Body of pancreas (tissue), 4 donors: ENCODE measurements at regions not wholly inside any gene's neighbourhood (a gene's known extent, or its start where the extent isn't known, plus 50 kb on each side); places are given as distances from the start of the nearest gene placed in this dataset.
"Not testable (repeated sequence)": the region's sequence is repeated elsewhere in the genome, so short reads cannot be mapped to it uniquely, and the experiment has no call there.

Source experiments
- ATAC-seq: fragments of 150-250 bp; one replicate; pipeline ENCODE4 v1.9.1; 2016
- DNase-seq, 4 donors: peaks; one replicate each; pipeline ENCODE4 v3.0.0-alpha.2; 2019
- H3K27ac ChIP-seq, 4 donors: fragments of 200-600 bp; sonication (generic); 1 replicate in 3 of 4; 2 replicates in 1 of 4; pipeline versions ENCODE4 v1.5.1 to v1.6.1; 2016 to 2019; ENCODE audit warnings: mild to moderate bottlenecking in 1 of 4, mixed read lengths in 1 of 4, moderate library complexity in 1 of 4
- H3K27me3 ChIP-seq, 2 donors: fragments of 200-600 bp; sonication (generic); one replicate each; pipeline ENCODE4 v1.6.0; 2016; ENCODE audit warnings: mild to moderate bottlenecking in 1 of 2
- H3K36me3 ChIP-seq, 2 donors: fragments of 200-600 bp; sonication (generic); replicated peaks in 1 of 2; 2 replicates each; pipeline ENCODE4 v1.5.1; 2016; ENCODE audit warnings: low read depth in 2 of 2; ENCODE audit not compliant: insufficient read depth in 1 of 2
- H3K4me1 ChIP-seq: fragments of 200-600 bp; sonication (generic); one replicate; pipeline ENCODE4 v1.6.0; 2016
- H3K4me3 ChIP-seq, 2 donors: fragments of 200-600 bp; sonication (generic); 1 replicate in 1 of 2; 2 replicates in 1 of 2; pipeline ENCODE4 v1.5.1; 2016 to 2019
- H3K9me3 ChIP-seq, 3 donors: fragments of 200-600 bp; sonication (generic); 1 replicate in 2 of 3; 2 replicates in 1 of 3; pipeline ENCODE4 v1.5.1; 2016
- POLR2A ChIP-seq, 3 donors: fragments of 450-650 bp; IDR thresholded peaks; one replicate each; pipeline ENCODE4 v1.6.1; 2016; ENCODE audit warnings: antibody characterized with exemption in 3 of 3, mild to moderate bottlenecking in 2 of 3
- WGBS, 2 donors: methylation state at CpG; one replicate each; pipeline ENCODE4 v1.1.5; 2017; 5-methylcytosine and 5-hydroxymethylcytosine counted together
- intact Hi-C: fragments of 100-400 bp; cut with DNase I; formaldehyde crosslinking; loops from one replicate; pipeline ENCODE4 v1.15.1; 2023
- TF ChIP-seq, protein P1 (sequence below), 7 experiments: fragments of 450-650 bp in 4 of 7; fragments of 200-600 bp in 3 of 7; sonication (generic) in 3 of 7; IDR thresholded peaks; one replicate each; pipeline ENCODE4 v1.5.1; 2016 to 2019; ENCODE audit warnings: antibody characterized with exemption in 7 of 7

DNA sequence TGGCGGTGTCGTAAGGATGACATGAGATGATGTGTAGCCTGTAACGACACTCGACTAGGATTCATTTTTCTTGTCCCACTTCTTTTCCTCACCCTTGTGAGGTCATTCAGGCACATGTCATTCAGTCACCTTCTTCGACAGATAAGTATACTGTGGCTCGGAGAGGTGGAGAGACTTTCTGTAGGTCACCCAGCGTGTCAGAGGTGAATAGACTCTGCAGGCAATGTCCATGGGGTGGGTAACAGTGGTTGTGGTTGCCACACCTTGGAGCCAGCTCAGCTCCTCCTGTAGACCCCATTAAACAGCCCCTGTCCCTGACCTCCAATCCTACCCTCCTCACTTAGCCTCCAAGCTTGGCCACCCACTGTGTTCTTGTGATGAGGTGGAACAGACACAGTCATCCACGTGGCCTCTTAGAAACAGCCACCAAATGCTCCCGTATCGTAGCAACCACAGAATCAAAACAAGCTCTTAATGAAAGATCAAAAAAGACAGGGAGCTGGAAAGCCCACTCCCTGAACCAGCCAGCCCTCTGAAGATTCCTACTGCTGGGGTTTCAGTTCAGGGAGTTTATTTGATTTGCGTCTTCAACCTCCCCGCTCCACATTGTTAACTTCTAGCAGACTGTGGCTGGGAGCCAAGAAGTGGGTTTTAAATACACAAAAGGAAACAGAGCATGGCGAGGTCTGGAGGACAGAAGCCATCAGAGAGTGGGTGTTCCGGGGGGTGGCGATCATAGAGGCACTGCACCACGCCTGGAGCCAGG lies 89.0 kb upstream of the GRK3 start:
- H3K27ac ChIP-seq = no peak overlapping the region
- no peaks in the 10 kb centered on the region for H3K27me3 ChIP-seq
- intact Hi-C loops = no loop called here
- no peaks in the 10 kb centered on the region for H3K9me3 ChIP-seq
- no peak for DNase-seq
- 60 to 70% methylated on average over 16 of the region's 16 CpGs for WGBS, 2 donors
- H3K36me3 ChIP-seq = no peaks in the 10 kb centered on the region
- H3K4me1 ChIP-seq = no peaks in the 10 kb centered on the region
- peak; percentile 18 for ATAC-seq
- no peak for TF ChIP-seq POLR2A (IDR thresholded peaks at IDR 0.05)
- TF ChIP-seq, protein P1, sequence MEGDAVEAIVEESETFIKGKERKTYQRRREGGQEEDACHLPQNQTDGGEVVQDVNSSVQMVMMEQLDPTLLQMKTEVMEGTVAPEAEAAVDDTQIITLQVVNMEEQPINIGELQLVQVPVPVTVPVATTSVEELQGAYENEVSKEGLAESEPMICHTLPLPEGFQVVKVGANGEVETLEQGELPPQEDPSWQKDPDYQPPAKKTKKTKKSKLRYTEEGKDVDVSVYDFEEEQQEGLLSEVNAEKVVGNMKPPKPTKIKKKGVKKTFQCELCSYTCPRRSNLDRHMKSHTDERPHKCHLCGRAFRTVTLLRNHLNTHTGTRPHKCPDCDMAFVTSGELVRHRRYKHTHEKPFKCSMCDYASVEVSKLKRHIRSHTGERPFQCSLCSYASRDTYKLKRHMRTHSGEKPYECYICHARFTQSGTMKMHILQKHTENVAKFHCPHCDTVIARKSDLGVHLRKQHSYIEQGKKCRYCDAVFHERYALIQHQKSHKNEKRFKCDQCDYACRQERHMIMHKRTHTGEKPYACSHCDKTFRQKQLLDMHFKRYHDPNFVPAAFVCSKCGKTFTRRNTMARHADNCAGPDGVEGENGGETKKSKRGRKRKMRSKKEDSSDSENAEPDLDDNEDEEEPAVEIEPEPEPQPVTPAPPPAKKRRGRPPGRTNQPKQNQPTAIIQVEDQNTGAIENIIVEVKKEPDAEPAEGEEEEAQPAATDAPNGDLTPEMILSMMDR (IDR thresholded peaks at IDR 0.05) = no peak
- no peak overlapping the region for H3K4me3 ChIP-seq

DNA sequence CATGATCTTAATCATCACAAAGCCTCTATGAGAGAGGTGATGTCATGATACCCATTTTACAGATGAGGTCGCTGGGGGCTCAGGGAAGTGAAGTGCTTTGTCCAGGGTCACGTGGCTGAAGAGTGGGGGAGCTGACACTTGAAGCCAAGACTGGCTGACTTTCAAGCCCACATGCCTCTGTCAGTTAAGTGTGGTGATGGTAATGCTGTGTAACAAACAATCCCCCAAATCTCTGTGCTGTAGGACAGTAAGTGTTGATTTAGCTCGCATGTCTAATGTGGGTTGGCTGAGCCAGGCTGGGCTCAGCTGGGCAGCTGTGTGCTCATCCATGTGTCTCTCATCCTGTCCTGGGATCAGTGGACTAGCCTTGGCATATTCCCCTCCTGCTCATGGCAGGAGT lies 87.1 kb upstream of the GRK3 start:
- Histone ChIP-seq H3K4me1 (peaks cover 2% of the 10 kb centered on the region), H3K27me3 (no peaks in the 10 kb centered on the region), H3K36me3 (no peaks in the 10 kb centered on the region), H3K27ac (no peak overlapping the region), H3K9me3 (no peaks in the 10 kb centered on the region), H3K4me3 (no peak overlapping the region)
- intact Hi-C loops = no loop called here
- WGBS, 2 donors = 89 to 92% methylated on average over 2 to 3 of the region's 3 CpGs
- TF ChIP-seq, protein P1 (IDR thresholded peaks at IDR 0.05) = no peak
- DNase-seq (no peak), ATAC-seq (no peak)

- no peak overlapping the region for H3K27ac ChIP-seq
These were observed 86.4 kb upstream of the GRK3 start for GRCh38 chr22:25478111-25478510.

DNA sequence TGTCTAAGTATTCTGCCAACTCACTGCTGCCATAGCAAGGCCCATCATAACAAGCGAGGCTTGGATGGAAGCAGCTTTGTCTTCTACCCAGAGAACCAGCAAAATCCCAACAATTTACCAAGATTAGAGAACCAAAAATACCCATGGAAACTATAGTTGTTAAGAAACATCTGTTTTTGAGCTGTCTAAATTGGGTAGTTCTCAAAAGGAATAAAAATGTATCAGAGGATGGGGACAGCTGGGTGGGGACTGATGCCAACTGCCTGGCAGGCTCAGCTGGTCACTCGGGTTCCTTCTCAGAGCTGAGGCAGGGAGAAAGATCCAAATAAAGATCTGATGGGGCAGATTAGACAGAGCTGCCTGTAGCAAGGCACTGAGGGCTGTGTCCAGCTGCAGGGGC lies 85.9 kb upstream of the GRK3 start:
- H3K36me3 ChIP-seq = no peaks in the 10 kb centered on the region
- ATAC-seq (no peak), DNase-seq (no peak)
- H3K9me3 ChIP-seq = no peaks in the 10 kb centered on the region
- no peaks in the 10 kb centered on the region for H3K27me3 ChIP-seq
- peaks cover 8% of the 10 kb centered on the region for H3K4me1 ChIP-seq
- H3K4me3 ChIP-seq = no peak overlapping the region
- no peak for TF ChIP-seq POLR2A (IDR thresholded peaks at IDR 0.05)
- WGBS, 2 donors = 77% methylated on average over 2 of the region's 2 CpGs
- intact Hi-C loops = no loop called here
- H3K27ac ChIP-seq = no peak overlapping the region

More at GRCh38 chr22:25478111-25478510, 86.4 kb upstream of the GRK3 start:
- TF ChIP-seq POLR2A (IDR thresholded peaks at IDR 0.05) = no peak
- TF ChIP-seq, protein P1 (IDR thresholded peaks at IDR 0.05) = no peak
- Histone ChIP-seq H3K9me3 (no peaks in the 10 kb centered on the region), H3K4me1 (peaks cover 7% of the 10 kb centered on the region), H3K27me3 (no peaks in the 10 kb centered on the region), H3K36me3 (no peaks in the 10 kb centered on the region), H3K4me3 (no peak overlapping the region)
- intact Hi-C loops = no loop called here
- no peak for ATAC-seq
- DNase-seq = no peak
- 87 to 100% methylated on average over 2 to 3 of the region's 3 CpGs for WGBS, 2 donors

DNA sequence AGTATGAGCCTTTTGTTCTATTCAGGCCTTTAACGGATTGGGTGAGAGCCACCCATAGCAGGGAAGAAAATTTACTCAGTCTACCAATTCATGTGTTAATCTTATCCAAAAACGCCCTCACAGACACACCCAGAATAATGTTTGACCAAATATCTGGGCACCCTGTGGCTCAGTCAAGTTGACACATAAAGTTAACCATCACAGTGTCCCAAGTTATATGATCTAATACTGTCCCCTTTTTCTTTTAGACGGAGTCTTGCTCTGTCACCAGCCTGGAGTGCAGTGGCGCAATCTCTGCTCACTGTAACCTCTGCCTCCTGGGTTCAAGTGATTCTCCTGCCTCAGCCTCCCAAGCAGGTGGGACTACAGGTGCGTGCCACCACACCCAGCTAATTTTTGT lies 83.6 kb upstream of the GRK3 start:
- DNase-seq, H3K9me3 ChIP-seq, intact Hi-C loops, H3K27me3 ChIP-seq, H3K27ac ChIP-seq, H3K4me3 ChIP-seq, H3K36me3 ChIP-seq, ATAC-seq: not testable (repeated sequence)
- H3K4me1 ChIP-seq = peaks cover 22% of the 10 kb centered on the region
- 82 to 90% methylated on average over 5 of the region's 5 CpGs for WGBS, 2 donors
